ENCODE measurements at regions not wholly inside any gene's neighbourhood (a gene's known extent, or its start where the extent isn't known, plus 50 kb on each side); places are given as distances from the start of the nearest gene placed in this dataset.

DNA sequence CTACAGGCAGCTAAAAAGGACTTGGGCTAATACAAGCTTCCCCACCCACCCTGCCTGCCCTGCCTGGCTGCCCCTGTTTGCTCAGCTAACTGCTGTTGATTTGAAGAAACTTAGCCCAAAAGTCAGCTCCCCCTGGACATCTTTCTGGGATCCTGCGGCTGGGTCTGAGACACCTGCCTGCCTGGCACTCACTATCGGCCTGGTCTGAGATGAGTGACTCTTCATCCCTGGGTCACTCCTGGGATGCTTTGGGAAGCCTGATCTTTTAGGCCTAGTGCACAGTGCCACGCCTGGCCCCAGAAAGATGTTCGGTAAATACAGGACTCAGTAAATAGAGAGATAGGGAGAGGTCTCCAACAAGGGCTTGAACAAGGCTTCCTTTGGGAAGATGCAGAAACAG, 211.3 kb upstream of the DIO3 start:
- no peak for DNase-seq
- Histone ChIP-seq H3K36me3 (ENCODE audit: control insufficient read depth in 2 of 2, extremely low read depth in 1 of 2, insufficient read depth in 1 of 2, low read length in 1 of 2) (no peaks in the 10 kb centered on the region), H3K4me3 (ENCODE audit: control insufficient read depth in 1 of 2, extremely low read depth in 1 of 2, low read length in 1 of 2) (no peak overlapping the region), H3K27ac (ENCODE audit: low read length) (no peak overlapping the region), H3K9me3 (no peaks in the 10 kb centered on the region), H3K27me3 (replicated peaks in 1 of 2; ENCODE audit: control insufficient read depth in 2 of 2, extremely low read depth in 1 of 2, insufficient read depth in 2 of 2, low read length in 1 of 2) (peaks cover 0 to 13% of the 10 kb centered on the region in 2 experiments), H3K4me1 (ENCODE audit: control insufficient read depth in 1 of 2, extremely low read depth in 1 of 2, insufficient read depth in 2 of 2, low read length in 2 of 2) (no peaks in the 10 kb centered on the region)
- Mint-ChIP-seq H3K9me3 (peaks cover 3 to 9% (median 7%) of the 10 kb centered on the region in 3 donors), H3K27me3 (peaks cover 5 to 10% of the 10 kb centered on the region in 2 donors), H3K4me1 (no peaks in the 10 kb centered on the region), H3K27ac (no peak overlapping the region), H3K4me3 (no peak overlapping the region), H3K36me3 (no peaks in the 10 kb centered on the region)
- ChIA-PET CTCF (no interaction called here), POLR2A (no interaction called here)
- 72% methylated on average over 2 of the region's 4 CpGs for WGBS (ENCODE audit: insufficient coverage)
- no peak for ATAC-seq (replicated peaks in 1 of 4)

- H3K27ac ChIP-seq (ENCODE audit: low read length), result no peak overlapping the region
- H3K27me3 Mint-ChIP-seq, result peaks cover 7 to 14% of the 10 kb centered on the region in 2 donors
- no peak for DNase-seq
- ATAC-seq (replicated peaks in 1 of 4), result no peak
- H3K4me3 Mint-ChIP-seq, result no peak overlapping the region
- peaks cover 3 to 12% (median 8%) of the 10 kb centered on the region in 3 donors for H3K9me3 Mint-ChIP-seq
- no peak overlapping the region for H3K27ac Mint-ChIP-seq
- no peaks in the 10 kb centered on the region for H3K4me1 Mint-ChIP-seq
- H3K4me3 ChIP-seq (ENCODE audit: control insufficient read depth in 1 of 2, extremely low read depth in 1 of 2, low read length in 1 of 2), result no peak overlapping the region
- 91% methylated on average over 2 of the region's 5 CpGs for WGBS (ENCODE audit: insufficient coverage)
- H3K36me3 ChIP-seq (ENCODE audit: control insufficient read depth in 2 of 2, extremely low read depth in 1 of 2, insufficient read depth in 1 of 2, low read length in 1 of 2), result no peaks in the 10 kb centered on the region
- CTCF ChIA-PET, result no interaction called here
- no peaks in the 10 kb centered on the region for H3K9me3 ChIP-seq
- no peaks in the 10 kb centered on the region for H3K4me1 ChIP-seq (ENCODE audit: control insufficient read depth in 1 of 2, extremely low read depth in 1 of 2, insufficient read depth in 2 of 2, low read length in 2 of 2)
- H3K27me3 ChIP-seq (replicated peaks in 1 of 2; ENCODE audit: control insufficient read depth in 2 of 2, extremely low read depth in 1 of 2, insufficient read depth in 2 of 2, low read length in 1 of 2), result peaks cover 0 to 13% of the 10 kb centered on the region in 2 experiments
- H3K36me3 Mint-ChIP-seq, result no peaks in the 10 kb centered on the region
- POLR2A ChIA-PET, result no interaction called here
These were observed 210.6 kb upstream of the DIO3 start for GRCh38 chr14:101350691-101351090.

- no peak overlapping the region for H3K27ac ChIP-seq (ENCODE audit: low read length)
- no peaks in the 10 kb centered on the region for H3K4me1 ChIP-seq (ENCODE audit: control insufficient read depth in 1 of 2, extremely low read depth in 1 of 2, insufficient read depth in 2 of 2, low read length in 2 of 2)
- H3K27me3 ChIP-seq (replicated peaks in 1 of 2; ENCODE audit: control insufficient read depth in 2 of 2, extremely low read depth in 1 of 2, insufficient read depth in 2 of 2, low read length in 1 of 2), result peaks cover 0 to 13% of the 10 kb centered on the region in 2 experiments
- no peaks in the 10 kb centered on the region for H3K36me3 ChIP-seq (ENCODE audit: control insufficient read depth in 2 of 2, extremely low read depth in 1 of 2, insufficient read depth in 1 of 2, low read length in 1 of 2)
- ChIA-PET CTCF (no interaction called here), POLR2A (no interaction called here)
- H3K36me3 Mint-ChIP-seq, result no peaks in the 10 kb centered on the region
- no peaks in the 10 kb centered on the region for H3K4me1 Mint-ChIP-seq
- H3K4me3 Mint-ChIP-seq, result no peak overlapping the region
- DNase-seq, result no peak
- H3K4me3 ChIP-seq (ENCODE audit: control insufficient read depth in 1 of 2, extremely low read depth in 1 of 2, low read length in 1 of 2), result no peak overlapping the region
- no peaks in the 10 kb centered on the region for H3K9me3 ChIP-seq
- 68% methylated on average over 7 of the region's 7 CpGs for WGBS (ENCODE audit: insufficient coverage)
- H3K27me3 Mint-ChIP-seq, result peaks cover 7 to 14% of the 10 kb centered on the region in 2 donors
- no peak for ATAC-seq (replicated peaks in 1 of 4)
- peaks cover 3 to 12% (median 8%) of the 10 kb centered on the region in 3 donors for H3K9me3 Mint-ChIP-seq
- no peak overlapping the region for H3K27ac Mint-ChIP-seq
These were observed 210.1 kb upstream of the DIO3 start for GRCh38 chr14:101351146-101351545.

DNA sequence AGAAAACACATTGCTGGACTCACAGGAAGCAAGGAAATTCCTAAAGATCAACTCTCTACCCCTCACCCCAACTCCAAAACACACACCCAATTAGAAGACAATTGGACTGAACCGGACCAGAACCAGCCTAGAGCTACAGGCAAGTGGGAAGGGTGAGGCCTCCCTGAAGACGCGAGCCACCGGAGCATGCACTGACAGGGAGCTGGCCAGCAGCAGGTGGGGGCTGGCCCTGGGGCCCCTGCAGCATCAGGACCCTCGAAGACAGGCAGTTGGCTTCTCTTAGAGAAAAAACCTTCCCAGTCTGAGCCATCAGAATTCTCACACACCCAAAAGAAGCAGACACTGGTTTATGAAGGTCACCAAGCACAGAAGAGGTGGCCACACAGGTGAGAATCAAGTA, 209.5 kb upstream of the DIO3 start:
- Histone ChIP-seq H3K27me3 (replicated peaks in 1 of 2; ENCODE audit: control insufficient read depth in 2 of 2, extremely low read depth in 1 of 2, insufficient read depth in 2 of 2, low read length in 1 of 2) (peaks cover 0 to 19% of the 10 kb centered on the region in 2 experiments), H3K27ac (ENCODE audit: low read length) (no peak overlapping the region), H3K4me3 (ENCODE audit: control insufficient read depth in 1 of 2, extremely low read depth in 1 of 2, low read length in 1 of 2) (no peak overlapping the region), H3K4me1 (ENCODE audit: control insufficient read depth in 1 of 2, extremely low read depth in 1 of 2, insufficient read depth in 2 of 2, low read length in 2 of 2) (no peaks in the 10 kb centered on the region), H3K36me3 (ENCODE audit: control insufficient read depth in 2 of 2, extremely low read depth in 1 of 2, insufficient read depth in 1 of 2, low read length in 1 of 2) (no peaks in the 10 kb centered on the region), H3K9me3 (no peaks in the 10 kb centered on the region)
- WGBS (ENCODE audit: insufficient coverage), result no CpG with 5 or more reads among the region's 5 CpGs
- H3K27me3 Mint-ChIP-seq, result peaks cover 13 to 18% of the 10 kb centered on the region in 2 donors
- peaks cover 3 to 17% (median 8%) of the 10 kb centered on the region in 3 donors for H3K9me3 Mint-ChIP-seq
- no peak for DNase-seq
- ChIA-PET POLR2A (no interaction called here), CTCF (no interaction called here)
- no peaks in the 10 kb centered on the region for H3K36me3 Mint-ChIP-seq
- no peaks in the 10 kb centered on the region for H3K4me1 Mint-ChIP-seq
- ATAC-seq (replicated peaks in 1 of 4), result no peak
- H3K27ac Mint-ChIP-seq, result no peak overlapping the region
- H3K4me3 Mint-ChIP-seq, result no peak overlapping the region

DNA sequence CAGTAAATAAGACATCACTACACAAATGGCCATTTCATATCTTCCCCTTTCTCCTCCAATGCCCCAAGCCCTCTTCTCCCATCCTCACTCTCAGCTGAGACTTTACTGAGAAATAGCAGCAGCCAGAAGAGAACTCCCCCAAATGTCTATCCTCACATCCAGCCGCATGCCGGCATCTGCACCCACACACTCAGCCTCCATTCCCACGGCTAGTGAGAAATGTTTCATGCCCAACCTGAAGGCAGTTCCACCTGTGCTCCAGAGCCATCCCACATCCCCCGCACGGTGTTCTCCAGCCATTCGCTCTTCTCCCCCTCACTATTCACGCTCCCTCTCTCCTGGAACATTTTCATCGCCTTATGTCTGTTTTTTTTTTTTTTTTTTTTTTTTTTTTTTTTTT, 208.7 kb upstream of the DIO3 start:
- no peaks in the 10 kb centered on the region for H3K36me3 Mint-ChIP-seq
- Histone ChIP-seq H3K27me3 (replicated peaks in 1 of 2; ENCODE audit: control insufficient read depth in 2 of 2, extremely low read depth in 1 of 2, insufficient read depth in 2 of 2, low read length in 1 of 2) (peaks cover 0 to 25% of the 10 kb centered on the region in 2 experiments), H3K27ac (ENCODE audit: low read length) (no peak overlapping the region), H3K4me3 (ENCODE audit: control insufficient read depth in 1 of 2, extremely low read depth in 1 of 2, low read length in 1 of 2) (no peak overlapping the region), H3K9me3 (no peaks in the 10 kb centered on the region), H3K36me3 (ENCODE audit: control insufficient read depth in 2 of 2, extremely low read depth in 1 of 2, insufficient read depth in 1 of 2, low read length in 1 of 2) (no peaks in the 10 kb centered on the region), H3K4me1 (ENCODE audit: control insufficient read depth in 1 of 2, extremely low read depth in 1 of 2, insufficient read depth in 2 of 2, low read length in 2 of 2) (no peaks in the 10 kb centered on the region)
- peaks cover 13 to 18% of the 10 kb centered on the region in 2 donors for H3K27me3 Mint-ChIP-seq
- H3K27ac Mint-ChIP-seq, result no peak overlapping the region
- DNase-seq, result no peak
- peaks cover 3 to 21% (median 8%) of the 10 kb centered on the region in 3 donors for H3K9me3 Mint-ChIP-seq
- ChIA-PET CTCF (no interaction called here), POLR2A (no interaction called here)
- 90% methylated on average over 4 of the region's 8 CpGs for WGBS (ENCODE audit: insufficient coverage)
- H3K4me3 Mint-ChIP-seq, result no peak overlapping the region
- no peaks in the 10 kb centered on the region for H3K4me1 Mint-ChIP-seq
- no peak for ATAC-seq (replicated peaks in 1 of 4)

GRCh38 chr14:101353422-101353821, 207.9 kb upstream of the DIO3 start:
- H3K36me3 Mint-ChIP-seq, result no peaks in the 10 kb centered on the region
- no peak overlapping the region for H3K4me3 ChIP-seq (ENCODE audit: control insufficient read depth in 1 of 2, extremely low read depth in 1 of 2, low read length in 1 of 2)
- H3K27ac ChIP-seq (ENCODE audit: low read length), result no peak overlapping the region
- CTCF ChIA-PET, result no interaction called here
- ATAC-seq (replicated peaks in 1 of 4), result no peak
- no peaks in the 10 kb centered on the region for H3K9me3 ChIP-seq
- WGBS (ENCODE audit: insufficient coverage), result no CpG with 5 or more reads among the region's 2 CpGs
- DNase-seq, result no peak
- POLR2A ChIA-PET, result no interaction called here
- no peaks in the 10 kb centered on the region for H3K36me3 ChIP-seq (ENCODE audit: control insufficient read depth in 2 of 2, extremely low read depth in 1 of 2, insufficient read depth in 1 of 2, low read length in 1 of 2)
- H3K4me1 ChIP-seq (ENCODE audit: control insufficient read depth in 1 of 2, extremely low read depth in 1 of 2, insufficient read depth in 2 of 2, low read length in 2 of 2), result no peaks in the 10 kb centered on the region
- peaks cover 14 to 19% of the 10 kb centered on the region in 2 donors for H3K27me3 Mint-ChIP-seq
- peaks cover 0 to 32% of the 10 kb centered on the region in 2 experiments for H3K27me3 ChIP-seq (replicated peaks in 1 of 2; ENCODE audit: control insufficient read depth in 2 of 2, extremely low read depth in 1 of 2, insufficient read depth in 2 of 2, low read length in 1 of 2)
- H3K27ac Mint-ChIP-seq, result no peak overlapping the region
- H3K4me1 Mint-ChIP-seq, result no peaks in the 10 kb centered on the region
- no peak overlapping the region for H3K4me3 Mint-ChIP-seq
- H3K9me3 Mint-ChIP-seq, result peaks cover 3 to 18% (median 8%) of the 10 kb centered on the region in 3 donors

DNA sequence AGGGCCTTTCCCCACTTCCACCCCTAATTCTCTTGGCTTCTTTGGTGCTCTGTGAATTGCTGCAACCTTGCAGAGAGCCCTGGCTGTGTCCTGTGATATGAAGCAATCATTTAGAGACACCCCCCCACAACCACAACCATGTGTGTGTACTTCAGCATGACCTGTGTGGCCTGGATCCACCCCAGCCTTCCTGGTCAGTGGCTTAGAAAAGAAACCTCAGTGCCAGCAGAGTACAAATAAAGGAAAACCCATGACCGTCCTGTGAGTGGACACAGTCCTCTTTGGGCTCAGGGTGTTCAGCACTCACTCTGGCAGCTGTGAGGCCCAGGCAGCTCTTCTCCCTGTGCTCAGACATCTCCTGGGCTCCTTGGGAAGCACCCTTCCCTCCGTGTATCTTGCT, 206.6 kb upstream of the DIO3 start:
- ATAC-seq (replicated peaks in 1 of 4) (no peak), DNase-seq (peak in 1 of 35 experiments; percentile 4)
- CTCF ChIA-PET, result no interaction called here
- Histone ChIP-seq H3K36me3 (ENCODE audit: control insufficient read depth in 2 of 2, extremely low read depth in 1 of 2, insufficient read depth in 1 of 2, low read length in 1 of 2) (no peaks in the 10 kb centered on the region), H3K27me3 (replicated peaks in 1 of 2; ENCODE audit: control insufficient read depth in 2 of 2, extremely low read depth in 1 of 2, insufficient read depth in 2 of 2, low read length in 1 of 2) (peaks cover 0 to 33% of the 10 kb centered on the region in 2 experiments), H3K9me3 (no peaks in the 10 kb centered on the region), H3K4me1 (ENCODE audit: control insufficient read depth in 1 of 2, extremely low read depth in 1 of 2, insufficient read depth in 2 of 2, low read length in 2 of 2) (no peaks in the 10 kb centered on the region), H3K27ac (ENCODE audit: low read length) (no peak overlapping the region), H3K4me3 (ENCODE audit: control insufficient read depth in 1 of 2, extremely low read depth in 1 of 2, low read length in 1 of 2) (no peak overlapping the region)
- no peaks in the 10 kb centered on the region for H3K4me1 Mint-ChIP-seq
- POLR2A ChIA-PET, result no interaction called here
- WGBS (ENCODE audit: insufficient coverage), result 77% methylated on average over 2 of the region's 2 CpGs
- H3K4me3 Mint-ChIP-seq, result no peak overlapping the region
- H3K36me3 Mint-ChIP-seq, result no peaks in the 10 kb centered on the region
- peaks cover 17 to 25% of the 10 kb centered on the region in 2 donors for H3K27me3 Mint-ChIP-seq
- peaks cover 3 to 20% (median 8%) of the 10 kb centered on the region in 3 donors for H3K9me3 Mint-ChIP-seq
- H3K27ac Mint-ChIP-seq, result no peak overlapping the region

Measured in T-cell (primary cell).